PC-3 (cell line): ENCODE measurements at regions not wholly inside any gene's neighbourhood (a gene's known extent, or its start where the extent isn't known, plus 50 kb on each side); places are given as distances from the start of the nearest gene placed in this dataset.
"Not testable (repeated sequence)": the region's sequence is repeated elsewhere in the genome, so short reads cannot be mapped to it uniquely, and the experiment has no call there.

Source experiments
- ATAC-seq: fragments of 200-7000 bp; cut with Tn5 transposase; 2 replicates; pipeline ENCODE4 v1.9.1; 2020; ENCODE audit warnings: mild to moderate bottlenecking, moderate library complexity
- BruUV-seq: library from RNA; stranded (reverse); fragments of 400-500 nt; replicated peaks from 2 replicates; lab custom pipeline; 2021; lab: Mats Ljungman, UMichigan
- CTCF ChIA-PET: fragments of 300-600 bp; sonication (Branson Sonifier 250); formaldehyde crosslinking; loops from one replicate; lab custom pipeline; 2022; ENCODE audit warnings: antibody characterized with exemption; lab: Charles Lee
- POLR2A ChIA-PET: fragments of 300-600 bp; sonication (Branson Sonifier 250); formaldehyde crosslinking; loops from one replicate; lab custom pipeline; 2022; ENCODE audit warnings: antibody characterized with exemption; ENCODE audit not compliant: unreplicated experiment; lab: Charles Lee
- DNase-seq: peaks from one replicate; pipeline ENCODE4 v3.0.0-alpha.2; 2015
- H2AFZ ChIP-seq: fragments of 300-600 bp; sonication (generic); 2 replicates; pipeline ENCODE4 v1.6.0; 2016; ENCODE audit warnings: antibody characterized with exemption, low read length
- H3F3A ChIP-seq: fragments of 300-600 bp; sonication (generic); one replicate; pipeline ENCODE4 v1.6.0; 2017; ENCODE audit warnings: antibody characterized with exemption, low read length, control low read depth, mild to moderate bottlenecking; ENCODE audit not compliant: unreplicated experiment
- H3K27ac ChIP-seq: fragments of 300-600 bp; sonication (generic); 2 replicates; pipeline ENCODE4 v1.5.1; 2016; ENCODE audit warnings: mild to moderate bottlenecking, low read length
- H3K27me3 ChIP-seq: fragments of 300-600 bp; sonication (generic); 2 replicates; pipeline ENCODE4 v1.6.1; 2016; ENCODE audit warnings: low read length, mixed read lengths
- H3K36me3 ChIP-seq: fragments of 300-600 bp; sonication (generic); 2 replicates; pipeline ENCODE4 v1.6.1; 2016; ENCODE audit warnings: low read depth, mixed run types, low read length, mixed read lengths
- H3K4me1 ChIP-seq: fragments of 300-600 bp; sonication (generic); 2 replicates; pipeline ENCODE4 v1.5.1; 2016; ENCODE audit warnings: low read length; ENCODE audit not compliant: insufficient read depth
- H3K4me2 ChIP-seq: fragments of 300-600 bp; sonication (generic); 2 replicates; pipeline ENCODE4 v1.6.0; 2016; ENCODE audit warnings: low read length
- H3K4me3 ChIP-seq: fragments of 300-600 bp; sonication (generic); 2 replicates; pipeline ENCODE4 v1.5.1; 2016; ENCODE audit warnings: mild to moderate bottlenecking, low read length, mixed read lengths
- H3K79me2 ChIP-seq: fragments of 300-600 bp; sonication (generic); 2 replicates; pipeline ENCODE4 v1.6.1; 2017; ENCODE audit warnings: low read length, mixed read lengths
- H3K9ac ChIP-seq: fragments of 300-600 bp; sonication (generic); 2 replicates; pipeline ENCODE4 v1.6.0; 2016; ENCODE audit warnings: mild to moderate bottlenecking, low read length
- H3K9me2 ChIP-seq: fragments of 300-600 bp; sonication (generic); replicated peaks from 2 replicates; pipeline ENCODE4 v1.6.1; 2016; ENCODE audit warnings: mixed run types, low read length, mixed read lengths
- H3K9me3 ChIP-seq: fragments of 300-600 bp; sonication (generic); 2 replicates; pipeline ENCODE4 v1.6.1; 2016; ENCODE audit warnings: low read length, mixed read lengths
- H4K20me1 ChIP-seq: fragments of 300-600 bp; sonication (generic); 2 replicates; pipeline ENCODE4 v1.6.1; 2016; ENCODE audit warnings: low read length, mixed read lengths
- CTCF ChIP-seq: fragments of 300-600 bp; sonication (generic); conservative IDR thresholded peaks from 2 replicates; pipeline ENCODE4 v1.5.1; 2017; ENCODE audit warnings: antibody characterized with exemption, low read depth, mild to moderate bottlenecking, low read length
- EZH2 ChIP-seq: fragments of 300-600 bp; sonication (generic); IDR thresholded peaks from one replicate; pipeline ENCODE4 v1.6.1; 2017; ENCODE audit warnings: antibody characterized with exemption, mild to moderate bottlenecking, low read length; ENCODE audit not compliant: unreplicated experiment
- EZH2phosphoT487 ChIP-seq: fragments of 300-600 bp; sonication (generic); IDR thresholded peaks from 2 replicates; pipeline ENCODE4 v1.6.1; 2018; ENCODE audit warnings: mild to moderate bottlenecking, antibody characterized with exemption, low read length, borderline replicate concordance
- intact Hi-C: fragments of 100-400 bp; cut with micrococcal nuclease; formaldehyde crosslinking; loops from 2 replicates; pipeline ENCODE4 v1.9.0; 2023

GRCh38 chr6:170198298-170198697, 92.6 kb downstream of the DLL1 start:
- TF ChIP-seq EZH2phosphoT487 (no peak), EZH2 (no peak), CTCF (no peak)
- Histone ChIP-seq H3F3A (no peaks in the 10 kb centered on the region), H3K4me2 (no peak overlapping the region), H3K36me3 (no peaks in the 10 kb centered on the region), H3K9me2 (no peaks in the 10 kb centered on the region), H3K9ac (no peak overlapping the region), H3K4me3 (no peak overlapping the region), H3K79me2 (no peaks in the 10 kb centered on the region), H4K20me1 (no peaks in the 10 kb centered on the region), H3K27ac (no peak overlapping the region), H3K27me3 (no peaks in the 10 kb centered on the region), H3K4me1 (no peaks in the 10 kb centered on the region), H3K9me3 (no peaks in the 10 kb centered on the region), H2AFZ (no peak overlapping the region)
- ChIA-PET POLR2A (no interaction called here), CTCF (no interaction called here)
- BruUV-seq: no TSS peak
- DNase-seq (no peak), ATAC-seq (no peak)
- intact Hi-C loops: no loop called here

- TF ChIP-seq EZH2 (no peak), CTCF (no peak), EZH2phosphoT487 (no peak)
- H4K20me1 ChIP-seq: no peaks in the 10 kb centered on the region
- intact Hi-C loops: no loop called here
- no peaks in the 10 kb centered on the region for H3K36me3 ChIP-seq
- POLR2A ChIA-PET: no interaction called here
- H2AFZ ChIP-seq: no peak overlapping the region
- H3K27me3 ChIP-seq: no peaks in the 10 kb centered on the region
- H3K9ac ChIP-seq: no peak overlapping the region
- H3K79me2 ChIP-seq: no peaks in the 10 kb centered on the region
- BruUV-seq: no TSS peak
- CTCF ChIA-PET: no interaction called here
- H3K27ac ChIP-seq: no peak overlapping the region
- ATAC-seq (no peak), DNase-seq (no peak)
- H3F3A ChIP-seq: no peaks in the 10 kb centered on the region
- no peaks in the 10 kb centered on the region for H3K9me2 ChIP-seq
- no peaks in the 10 kb centered on the region for H3K9me3 ChIP-seq
- no peak overlapping the region for H3K4me2 ChIP-seq
- no peaks in the 10 kb centered on the region for H3K4me1 ChIP-seq
- H3K4me3 ChIP-seq: no peak overlapping the region
Observed at GRCh38 chr6:170193326-170193821, 97.5 kb downstream of the DLL1 start.

GRCh38 chr6:170192905-170193304, 98.0 kb downstream of the DLL1 start:
- Histone ChIP-seq H2AFZ (no peak overlapping the region), H4K20me1 (no peaks in the 10 kb centered on the region), H3K4me2 (no peak overlapping the region), H3K4me3 (no peak overlapping the region), H3K36me3 (no peaks in the 10 kb centered on the region), H3K9me3 (no peaks in the 10 kb centered on the region), H3K9ac (no peak overlapping the region), H3K9me2 (no peaks in the 10 kb centered on the region), H3K4me1 (no peaks in the 10 kb centered on the region), H3K27me3 (no peaks in the 10 kb centered on the region), H3K79me2 (no peaks in the 10 kb centered on the region), H3F3A (no peaks in the 10 kb centered on the region), H3K27ac (no peak overlapping the region)
- ATAC-seq (no peak), DNase-seq (no peak)
- TF ChIP-seq EZH2phosphoT487: no peak
- TF ChIP-seq CTCF: no peak
- no peak for TF ChIP-seq EZH2
- intact Hi-C loops: no loop called here
- no TSS peak for BruUV-seq
- ChIA-PET POLR2A (no interaction called here), CTCF (no interaction called here)

GRCh38 chr6:170192101-170192500, 98.8 kb downstream of the DLL1 start:
- POLR2A ChIA-PET, H3K79me2 ChIP-seq, H2AFZ ChIP-seq, H3K27ac ChIP-seq, H3K4me3 ChIP-seq, DNase-seq, H3K4me1 ChIP-seq, H3K9me2 ChIP-seq, CTCF ChIA-PET, intact Hi-C loops, H3K27me3 ChIP-seq, H4K20me1 ChIP-seq, H3K4me2 ChIP-seq, H3K9me3 ChIP-seq, H3K9ac ChIP-seq, H3K36me3 ChIP-seq, BruUV-seq, ATAC-seq, H3F3A ChIP-seq: not testable (repeated sequence)
